ENCODE measurements at regions not wholly inside any gene's neighbourhood (a gene's known extent, or its start where the extent isn't known, plus 50 kb on each side); places are given as distances from the start of the nearest gene placed in this dataset.

GRCh38 chrX:28278726-28279125 is 297.5 kb upstream of the DCAF8L1 start:
- DNase-seq (no peak), ATAC-seq (no peak)
- H3K4me3 ChIP-seq, result no peak overlapping the region

GRCh38 chrX:28278251-28278650 is 297.0 kb upstream of the DCAF8L1 start:
- 73 to 85% methylated on average over 4 of the region's 4 CpGs for WGBS, 2 donors

More at GRCh38 chrX:28278726-28279125, 297.5 kb upstream of the DCAF8L1 start:
- no peaks in the 10 kb centered on the region for H3K9me3 ChIP-seq
- no peak overlapping the region for H3K27ac ChIP-seq
- H3K36me3 ChIP-seq (replicated peaks in 1 of 2; ENCODE audit: insufficient read depth in 1 of 2, low read depth in 2 of 2), result no peaks in the 10 kb centered on the region
- 80 to 100% methylated on average over 1 of the region's 1 CpG for WGBS, 2 donors
- intact Hi-C loops (cut with DNase I), result no loop called here
- H3K27me3 ChIP-seq, result no peaks in the 10 kb centered on the region
- H3K4me1 ChIP-seq, result no peaks in the 10 kb centered on the region
- TF ChIP-seq POLR2A (IDR thresholded peaks at IDR 0.05) (no peak), CTCF (IDR thresholded peaks at IDR 0.05) (no peak)

GRCh38 chrX:28273736-28274135 is 292.5 kb upstream of the DCAF8L1 start:
- H3K9me3 ChIP-seq, result no peaks in the 10 kb centered on the region
- no peaks in the 10 kb centered on the region for H3K27me3 ChIP-seq
- intact Hi-C loops (cut with DNase I), result no loop called here
- DNase-seq (no peak), ATAC-seq (no peak)
- no peak overlapping the region for H3K4me3 ChIP-seq
- TF ChIP-seq POLR2A (IDR thresholded peaks at IDR 0.05), result no peak
- TF ChIP-seq CTCF (IDR thresholded peaks at IDR 0.05), result no peak
- H3K36me3 ChIP-seq (replicated peaks in 1 of 2; ENCODE audit: insufficient read depth in 1 of 2, low read depth in 2 of 2), result no peaks in the 10 kb centered on the region
- WGBS, 2 donors, result 59 to 70% methylated on average over 3 of the region's 3 CpGs
- no peak overlapping the region for H3K27ac ChIP-seq
- H3K4me1 ChIP-seq, result no peaks in the 10 kb centered on the region

More at GRCh38 chrX:28278251-28278650, 297.0 kb upstream of the DCAF8L1 start:
- no peaks in the 10 kb centered on the region for H3K27me3 ChIP-seq
- TF ChIP-seq POLR2A (IDR thresholded peaks at IDR 0.05) (no peak), CTCF (IDR thresholded peaks at IDR 0.05) (no peak)
- H3K4me3 ChIP-seq, result no peak overlapping the region
- ATAC-seq, result no peak
- no peaks in the 10 kb centered on the region for H3K36me3 ChIP-seq (replicated peaks in 1 of 2; ENCODE audit: insufficient read depth in 1 of 2, low read depth in 2 of 2)
- H3K27ac ChIP-seq, result no peak overlapping the region
- DNase-seq, result no peak
- no peaks in the 10 kb centered on the region for H3K4me1 ChIP-seq
- no peaks in the 10 kb centered on the region for H3K9me3 ChIP-seq
- intact Hi-C loops (cut with DNase I), result no loop called here

GRCh38 chrX:28246675-28247074 is 265.4 kb upstream of the DCAF8L1 start:
- H3K27ac ChIP-seq, result no peak overlapping the region
- no peaks in the 10 kb centered on the region for H3K4me1 ChIP-seq
- intact Hi-C loops (cut with DNase I), result no loop called here
- H3K9me3 ChIP-seq, result no peaks in the 10 kb centered on the region
- DNase-seq (no peak), ATAC-seq (no peak)
- no peaks in the 10 kb centered on the region for H3K27me3 ChIP-seq
- H3K4me3 ChIP-seq, result no peak overlapping the region
- no peaks in the 10 kb centered on the region for H3K36me3 ChIP-seq (replicated peaks in 1 of 2; ENCODE audit: insufficient read depth in 1 of 2, low read depth in 2 of 2)
- no peak for TF ChIP-seq POLR2A (IDR thresholded peaks at IDR 0.05)
- no peak for TF ChIP-seq CTCF (IDR thresholded peaks at IDR 0.05)
- 87 to 92% methylated on average over 7 of the region's 7 CpGs for WGBS, 2 donors

- TF ChIP-seq POLR2A (IDR thresholded peaks at IDR 0.05) (no peak), CTCF (IDR thresholded peaks at IDR 0.05) (no peak)
- Histone ChIP-seq H3K4me1 (no peaks in the 10 kb centered on the region), H3K9me3 (no peaks in the 10 kb centered on the region), H3K4me3 (no peak overlapping the region), H3K27me3 (no peaks in the 10 kb centered on the region), H3K27ac (no peak overlapping the region), H3K36me3 (replicated peaks in 1 of 2; ENCODE audit: insufficient read depth in 1 of 2, low read depth in 2 of 2) (no peaks in the 10 kb centered on the region)
- intact Hi-C loops (cut with DNase I), result no loop called here
- ATAC-seq, result no peak
- no peak for DNase-seq
Measured at GRCh38 chrX:28229217-28229616, 248.0 kb upstream of the DCAF8L1 start.
